HCT116 (cell line): ENCODE measurements at regions not wholly inside any gene's neighbourhood (a gene's known extent, or its start where the extent isn't known, plus 50 kb on each side); places are given as distances from the start of the nearest gene placed in this dataset.

Experiments
- TF ChIP-seq, protein P1 (sequence below), 3 experiments: fragments of 200-600 bp in 1 of 3; sonication (generic) in 1 of 3; IDR thresholded peaks in 2 of 3; conservative IDR thresholded peaks in 1 of 3; 2 replicates each; pipeline ENCODE4 v1.5.1; 2012 to 2017; ENCODE audit warnings: low read depth in 2 of 3, low read length in 2 of 3, antibody characterized with exemption in 1 of 3, borderline replicate concordance in 1 of 3, control low read depth in 1 of 3, mild to moderate bottlenecking in 1 of 3, mixed read lengths in 1 of 3, mixed run types in 1 of 3, moderate library complexity in 1 of 3; ENCODE audit not compliant: insufficient read depth in 1 of 3
- TF ChIP-seq, protein P2 (sequence below): IDR thresholded peaks from 2 replicates; pipeline ENCODE4 v1.6.1; 2012; ENCODE audit warnings: low read depth

DNA sequence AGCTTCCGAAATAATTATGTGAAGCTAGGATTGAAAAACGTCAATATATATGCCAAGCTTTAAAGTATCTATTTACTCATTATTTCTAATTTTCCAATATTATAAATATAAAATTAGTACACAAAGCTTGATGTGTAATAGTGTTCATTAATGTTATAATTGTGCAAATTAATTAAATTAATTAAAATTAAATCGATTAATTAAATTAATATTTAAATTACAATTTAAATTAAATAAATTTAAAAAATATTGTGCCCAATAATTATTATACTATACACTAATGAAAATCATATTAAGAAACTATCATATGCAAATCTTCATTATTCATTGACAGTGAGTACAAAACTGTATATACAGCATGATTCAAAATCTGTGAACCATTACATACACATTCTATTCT is 409.8 kb downstream of the FAM170A start:
- TF ChIP-seq, protein P1, sequence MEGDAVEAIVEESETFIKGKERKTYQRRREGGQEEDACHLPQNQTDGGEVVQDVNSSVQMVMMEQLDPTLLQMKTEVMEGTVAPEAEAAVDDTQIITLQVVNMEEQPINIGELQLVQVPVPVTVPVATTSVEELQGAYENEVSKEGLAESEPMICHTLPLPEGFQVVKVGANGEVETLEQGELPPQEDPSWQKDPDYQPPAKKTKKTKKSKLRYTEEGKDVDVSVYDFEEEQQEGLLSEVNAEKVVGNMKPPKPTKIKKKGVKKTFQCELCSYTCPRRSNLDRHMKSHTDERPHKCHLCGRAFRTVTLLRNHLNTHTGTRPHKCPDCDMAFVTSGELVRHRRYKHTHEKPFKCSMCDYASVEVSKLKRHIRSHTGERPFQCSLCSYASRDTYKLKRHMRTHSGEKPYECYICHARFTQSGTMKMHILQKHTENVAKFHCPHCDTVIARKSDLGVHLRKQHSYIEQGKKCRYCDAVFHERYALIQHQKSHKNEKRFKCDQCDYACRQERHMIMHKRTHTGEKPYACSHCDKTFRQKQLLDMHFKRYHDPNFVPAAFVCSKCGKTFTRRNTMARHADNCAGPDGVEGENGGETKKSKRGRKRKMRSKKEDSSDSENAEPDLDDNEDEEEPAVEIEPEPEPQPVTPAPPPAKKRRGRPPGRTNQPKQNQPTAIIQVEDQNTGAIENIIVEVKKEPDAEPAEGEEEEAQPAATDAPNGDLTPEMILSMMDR (IDR thresholded peaks at IDR 0.05 in 2 of 3, conservative IDR thresholded peaks at IDR 0.05 in 1 of 3; ENCODE audit: borderline replicate concordance in 1 of 3, insufficient read depth in 1 of 3, low read depth in 2 of 3, low read length in 2 of 3) = no peak
- TF ChIP-seq, protein P2, sequence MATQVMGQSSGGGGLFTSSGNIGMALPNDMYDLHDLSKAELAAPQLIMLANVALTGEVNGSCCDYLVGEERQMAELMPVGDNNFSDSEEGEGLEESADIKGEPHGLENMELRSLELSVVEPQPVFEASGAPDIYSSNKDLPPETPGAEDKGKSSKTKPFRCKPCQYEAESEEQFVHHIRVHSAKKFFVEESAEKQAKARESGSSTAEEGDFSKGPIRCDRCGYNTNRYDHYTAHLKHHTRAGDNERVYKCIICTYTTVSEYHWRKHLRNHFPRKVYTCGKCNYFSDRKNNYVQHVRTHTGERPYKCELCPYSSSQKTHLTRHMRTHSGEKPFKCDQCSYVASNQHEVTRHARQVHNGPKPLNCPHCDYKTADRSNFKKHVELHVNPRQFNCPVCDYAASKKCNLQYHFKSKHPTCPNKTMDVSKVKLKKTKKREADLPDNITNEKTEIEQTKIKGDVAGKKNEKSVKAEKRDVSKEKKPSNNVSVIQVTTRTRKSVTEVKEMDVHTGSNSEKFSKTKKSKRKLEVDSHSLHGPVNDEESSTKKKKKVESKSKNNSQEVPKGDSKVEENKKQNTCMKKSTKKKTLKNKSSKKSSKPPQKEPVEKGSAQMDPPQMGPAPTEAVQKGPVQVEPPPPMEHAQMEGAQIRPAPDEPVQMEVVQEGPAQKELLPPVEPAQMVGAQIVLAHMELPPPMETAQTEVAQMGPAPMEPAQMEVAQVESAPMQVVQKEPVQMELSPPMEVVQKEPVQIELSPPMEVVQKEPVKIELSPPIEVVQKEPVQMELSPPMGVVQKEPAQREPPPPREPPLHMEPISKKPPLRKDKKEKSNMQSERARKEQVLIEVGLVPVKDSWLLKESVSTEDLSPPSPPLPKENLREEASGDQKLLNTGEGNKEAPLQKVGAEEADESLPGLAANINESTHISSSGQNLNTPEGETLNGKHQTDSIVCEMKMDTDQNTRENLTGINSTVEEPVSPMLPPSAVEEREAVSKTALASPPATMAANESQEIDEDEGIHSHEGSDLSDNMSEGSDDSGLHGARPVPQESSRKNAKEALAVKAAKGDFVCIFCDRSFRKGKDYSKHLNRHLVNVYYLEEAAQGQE = no peak
